H1 (cell line): ENCODE measurements at regions not wholly inside any gene's neighbourhood (a gene's known extent, or its start where the extent isn't known, plus 50 kb on each side); places are given as distances from the start of the nearest gene placed in this dataset.

ENCODE experiments used
- CBX5 ChIP-seq: fragments of 300-800, 300-1000 bp; sonication (generic); IDR thresholded peaks from 2 replicates; pipeline ENCODE4 v1.7.1; 2016; ENCODE audit warnings: antibody characterized with exemption, low read length, low read depth
- CEBPB ChIP-seq: IDR thresholded peaks from 2 replicates; pipeline ENCODE4 v1.6.1; 2012; ENCODE audit warnings: low read depth, low read length
- EP300 ChIP-seq, 2 experiments: IDR thresholded peaks; 1 replicate in 1 of 2; 2 replicates in 1 of 2; pipeline ENCODE4 v1.6.1; 2011 to 2012; ENCODE audit warnings: low read depth in 2 of 2, low read length in 2 of 2, mild to moderate bottlenecking in 2 of 2, borderline replicate concordance in 1 of 2, inconsistent platforms in 1 of 2, moderate library complexity in 1 of 2
- GABPA ChIP-seq: IDR thresholded peaks from 2 replicates; pipeline ENCODE4 v1.6.1; 2011; ENCODE audit warnings: mild to moderate bottlenecking, low read length, moderate library complexity, borderline replicate concordance; ENCODE audit not compliant: insufficient read depth
- HDAC6 ChIP-seq: IDR thresholded peaks from one replicate; pipeline ENCODE4 v1.7.1; 2012; ENCODE audit warnings: low read depth, mild to moderate bottlenecking, inconsistent platforms, low read length, moderate library complexity
- POLR2A ChIP-seq, 2 experiments: IDR thresholded peaks; 1 replicate in 1 of 2; 2 replicates in 1 of 2; pipeline ENCODE4 v1.6.1; 2011; ENCODE audit warnings: low read depth in 2 of 2, low read length in 2 of 2, mild to moderate bottlenecking in 2 of 2; ENCODE audit errors: control extremely low read depth in 1 of 2
- POLR2AphosphoS5 ChIP-seq: IDR thresholded peaks from 2 replicates; pipeline ENCODE4 v1.6.1; 2011; ENCODE audit warnings: low read depth, low read length
- SP1 ChIP-seq: IDR thresholded peaks from 2 replicates; pipeline ENCODE4 v1.6.1; 2011; ENCODE audit warnings: low read depth, low read length
- SP2 ChIP-seq: IDR thresholded peaks from 2 replicates; pipeline ENCODE4 v1.6.1; 2012; ENCODE audit warnings: mild to moderate bottlenecking, low read length, inconsistent platforms
- TAF1 ChIP-seq: IDR thresholded peaks from 2 replicates; pipeline ENCODE4 v1.6.1; 2011; ENCODE audit warnings: mild to moderate bottlenecking, low read depth, low read length
- TF ChIP-seq, protein P1 (sequence below), 3 experiments: IDR thresholded peaks; 1 replicate in 2 of 3; 2 replicates in 1 of 3; pipeline versions ENCODE4 v1.5.1 to v1.6.1; 2011; ENCODE audit warnings: low read length in 3 of 3, mild to moderate bottlenecking in 3 of 3, inconsistent platforms in 2 of 3, low read depth in 1 of 3, moderate library complexity in 1 of 3; ENCODE audit not compliant: insufficient read depth in 1 of 3; ENCODE audit errors: control extremely low read depth in 1 of 3
- TF ChIP-seq, protein P2 (sequence below): IDR thresholded peaks from 2 replicates; pipeline ENCODE4 v1.6.1; 2011; ENCODE audit warnings: low read length, improper control_type of control experiment
- TF ChIP-seq, protein P3 (sequence below): IDR thresholded peaks from 2 replicates; pipeline ENCODE4 v1.6.1; 2012; ENCODE audit warnings: inconsistent platforms

DNA sequence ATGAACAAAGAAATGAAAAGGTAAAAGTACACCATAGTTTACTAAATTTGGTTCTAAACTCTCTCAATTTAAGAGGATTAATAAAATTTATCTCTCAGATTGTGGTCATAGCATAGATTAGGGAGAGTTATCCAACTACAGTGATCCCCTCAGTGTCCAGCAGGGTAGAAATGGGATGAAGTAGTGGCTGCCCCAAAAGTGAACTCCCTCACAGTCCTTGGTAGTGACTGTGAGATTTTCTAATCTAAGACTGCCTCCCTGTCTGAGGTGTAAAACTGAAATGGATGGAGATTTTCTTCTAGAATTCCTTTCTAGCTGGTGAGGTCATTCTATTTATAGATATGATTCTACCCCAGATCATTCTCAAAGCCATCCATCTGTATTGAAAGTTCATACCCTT lies 455.5 kb downstream of the ACTL7B start:
- no peak for TF ChIP-seq POLR2A (IDR thresholded peaks at IDR 0.05; ENCODE audit: control extremely low read depth in 1 of 2, low read depth in 2 of 2, low read length in 2 of 2)
- no peak for TF ChIP-seq SP2
- TF ChIP-seq CEBPB, result no peak
- TF ChIP-seq POLR2AphosphoS5, result no peak
- TF ChIP-seq, protein P1, sequence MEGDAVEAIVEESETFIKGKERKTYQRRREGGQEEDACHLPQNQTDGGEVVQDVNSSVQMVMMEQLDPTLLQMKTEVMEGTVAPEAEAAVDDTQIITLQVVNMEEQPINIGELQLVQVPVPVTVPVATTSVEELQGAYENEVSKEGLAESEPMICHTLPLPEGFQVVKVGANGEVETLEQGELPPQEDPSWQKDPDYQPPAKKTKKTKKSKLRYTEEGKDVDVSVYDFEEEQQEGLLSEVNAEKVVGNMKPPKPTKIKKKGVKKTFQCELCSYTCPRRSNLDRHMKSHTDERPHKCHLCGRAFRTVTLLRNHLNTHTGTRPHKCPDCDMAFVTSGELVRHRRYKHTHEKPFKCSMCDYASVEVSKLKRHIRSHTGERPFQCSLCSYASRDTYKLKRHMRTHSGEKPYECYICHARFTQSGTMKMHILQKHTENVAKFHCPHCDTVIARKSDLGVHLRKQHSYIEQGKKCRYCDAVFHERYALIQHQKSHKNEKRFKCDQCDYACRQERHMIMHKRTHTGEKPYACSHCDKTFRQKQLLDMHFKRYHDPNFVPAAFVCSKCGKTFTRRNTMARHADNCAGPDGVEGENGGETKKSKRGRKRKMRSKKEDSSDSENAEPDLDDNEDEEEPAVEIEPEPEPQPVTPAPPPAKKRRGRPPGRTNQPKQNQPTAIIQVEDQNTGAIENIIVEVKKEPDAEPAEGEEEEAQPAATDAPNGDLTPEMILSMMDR (IDR thresholded peaks at IDR 0.05; ENCODE audit: control extremely low read depth in 1 of 3, insufficient read depth in 1 of 3, low read depth in 1 of 3, low read length in 3 of 3), result peak in 1 of 3 experiments; percentile 12; a peak in 1 of 4 replicates
- TF ChIP-seq TAF1, result no peak
- TF ChIP-seq, protein P2, sequence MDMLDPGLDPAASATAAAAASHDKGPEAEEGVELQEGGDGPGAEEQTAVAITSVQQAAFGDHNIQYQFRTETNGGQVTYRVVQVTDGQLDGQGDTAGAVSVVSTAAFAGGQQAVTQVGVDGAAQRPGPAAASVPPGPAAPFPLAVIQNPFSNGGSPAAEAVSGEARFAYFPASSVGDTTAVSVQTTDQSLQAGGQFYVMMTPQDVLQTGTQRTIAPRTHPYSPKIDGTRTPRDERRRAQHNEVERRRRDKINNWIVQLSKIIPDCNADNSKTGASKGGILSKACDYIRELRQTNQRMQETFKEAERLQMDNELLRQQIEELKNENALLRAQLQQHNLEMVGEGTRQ, result no peak
- no peak for TF ChIP-seq SP1
- TF ChIP-seq HDAC6, result no peak
- no peak for TF ChIP-seq EP300 (IDR thresholded peaks at IDR 0.05; ENCODE audit: borderline replicate concordance in 1 of 2, low read depth in 2 of 2, low read length in 2 of 2)
- TF ChIP-seq, protein P3, sequence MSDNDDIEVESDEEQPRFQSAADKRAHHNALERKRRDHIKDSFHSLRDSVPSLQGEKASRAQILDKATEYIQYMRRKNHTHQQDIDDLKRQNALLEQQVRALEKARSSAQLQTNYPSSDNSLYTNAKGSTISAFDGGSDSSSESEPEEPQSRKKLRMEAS, result no peak
- TF ChIP-seq GABPA, result no peak
- no peak for TF ChIP-seq CBX5
